Right lobe of liver (tissue), 4 donors: ENCODE measurements at regions not wholly inside any gene's neighbourhood (a gene's known extent, or its start where the extent isn't known, plus 50 kb on each side); places are given as distances from the start of the nearest gene placed in this dataset.

ENCODE experiments used
- CTCF ChIP-seq, 4 donors: fragments of 200-600 bp in 3 of 4; fragments of 450-650 bp in 1 of 4; IDR thresholded peaks; one replicate each; pipeline versions ENCODE4 v1.5.1 to v1.8.0; 2016 to 2022; ENCODE audit warnings: antibody characterized with exemption in 4 of 4, mild to moderate bottlenecking in 2 of 4
- POLR2A ChIP-seq: fragments of 450-650 bp; IDR thresholded peaks from one replicate; pipeline ENCODE4 v1.6.1; 2017; ENCODE audit warnings: antibody characterized with exemption, mild to moderate bottlenecking
- donor health status: DM: no; HTN: no; CAD: no.
- donor health status: DM: no; HTN: no; CAD: no.
- donor health status: DM: no; HTN: yes; CAD: no.

GRCh38 chr13:99860745-99861144 lies 110.8 kb downstream of the ZIC5 start:
- no peak for TF ChIP-seq CTCF (IDR thresholded peaks at IDR 0.05)
- no peak for TF ChIP-seq POLR2A
